Neural cell (in vitro differentiated cells): ENCODE measurements at regions not wholly inside any gene's neighbourhood (a gene's known extent, or its start where the extent isn't known, plus 50 kb on each side); places are given as distances from the start of the nearest gene placed in this dataset.

Experiments used
- H2AFZ ChIP-seq: fragments of 200-600, 300-800 bp; sonication (generic), shearing (Covaris generic); 2 replicates; pipeline ENCODE4 v1.6.0; 2014; ENCODE audit warnings: low read depth, mild to moderate bottlenecking, antibody characterized with exemption, low read length, moderate library complexity
- H3F3A ChIP-seq: fragments of 200-600 bp; shearing (Covaris generic); 2 replicates; pipeline ENCODE4 v1.6.1; 2016; ENCODE audit warnings: mild to moderate bottlenecking, moderate library complexity, mixed read lengths, antibody characterized with exemption, low read length; ENCODE audit not compliant: insufficient read depth, poor library complexity, severe bottlenecking
- H3K27ac ChIP-seq: fragments of 200-600, 300-800 bp; sonication (generic), shearing (Covaris generic); 2 replicates; pipeline ENCODE4 v1.5.1; 2014; ENCODE audit warnings: mild to moderate bottlenecking, low read length, moderate library complexity
- H3K27me3 ChIP-seq: fragments of 300-800, 200-600 bp; sonication (generic), shearing (Covaris generic); 2 replicates; pipeline ENCODE4 v1.6.0; 2014; ENCODE audit warnings: mild to moderate bottlenecking, low read depth, low read length, moderate library complexity; ENCODE audit not compliant: insufficient read depth
- H3K36me3 ChIP-seq: fragments of 300-800, 200-600 bp; sonication (generic), shearing (Covaris generic); 2 replicates; pipeline ENCODE4 v1.5.1; 2014; ENCODE audit warnings: mild to moderate bottlenecking, antibody characterized with exemption, low read length, moderate library complexity; ENCODE audit not compliant: insufficient read depth
- H3K4me2 ChIP-seq: fragments of 300-800, 200-600 bp; sonication (generic), shearing (Covaris generic); 2 replicates; pipeline ENCODE4 v1.6.0; 2014; ENCODE audit warnings: mild to moderate bottlenecking, low read length
- H3K4me3 ChIP-seq: fragments of 300-800, 200-600 bp; sonication (generic), shearing (Covaris generic); 2 replicates; pipeline ENCODE4 v1.5.1; 2014; ENCODE audit warnings: mild to moderate bottlenecking, low read length, moderate library complexity
- H3K79me2 ChIP-seq: fragments of 200-600 bp; shearing (Covaris generic); replicated peaks from 2 replicates; pipeline ENCODE4 v1.6.0; 2014; ENCODE audit warnings: mild to moderate bottlenecking, low read length, moderate library complexity; ENCODE audit not compliant: insufficient read depth
- H3K9ac ChIP-seq: fragments of 300-800, 200-600 bp; sonication (generic), shearing (Covaris generic); 2 replicates; pipeline ENCODE4 v1.6.1; 2016; ENCODE audit warnings: mild to moderate bottlenecking, low read length, mixed read lengths
- H3K9me2 ChIP-seq: fragments of 200-600 bp; shearing (Covaris generic); 2 replicates; pipeline ENCODE4 v1.6.1; 2016; ENCODE audit warnings: mild to moderate bottlenecking, low read length, mixed read lengths; ENCODE audit not compliant: insufficient read depth
- H3K9me3 ChIP-seq: fragments of 200-600, 300-800 bp; sonication (generic), shearing (Covaris generic); 2 replicates; pipeline ENCODE4 v1.6.1; 2016; ENCODE audit warnings: mild to moderate bottlenecking, mixed run types, low read length, moderate library complexity, mixed read lengths
- H4K20me1 ChIP-seq: fragments of 200-600 bp; shearing (Covaris generic); 2 replicates; pipeline ENCODE4 v1.6.1; 2016; ENCODE audit warnings: mild to moderate bottlenecking, mixed run types; ENCODE audit not compliant: insufficient read depth
- EP300 ChIP-seq: fragments of 450-650 bp; conservative IDR thresholded peaks from 2 replicates; pipeline ENCODE4 v1.6.1; 2014; ENCODE audit warnings: antibody characterized with exemption, mild to moderate bottlenecking, moderate library complexity; ENCODE audit not compliant: poor library complexity, severe bottlenecking
- EZH2 ChIP-seq: fragments of 200-600, 300-800 bp; shearing (Covaris generic), sonication (generic); IDR thresholded peaks from 2 replicates; pipeline ENCODE4 v1.6.1; 2014; ENCODE audit warnings: antibody characterized with exemption, low read length, borderline replicate concordance, mild to moderate bottlenecking; ENCODE audit not compliant: insufficient read depth, poor library complexity, severe bottlenecking
- MXI1 ChIP-seq: fragments of 450-650 bp; conservative IDR thresholded peaks from 2 replicates; pipeline ENCODE4 v1.6.1; 2014; ENCODE audit warnings: antibody characterized with exemption, mild to moderate bottlenecking; ENCODE audit not compliant: poor library complexity, severe bottlenecking
- POLR2AphosphoS5 ChIP-seq: IDR thresholded peaks from 2 replicates; pipeline ENCODE4 v1.6.1; 2012
- RAD21 ChIP-seq: fragments of 450-650 bp; conservative IDR thresholded peaks from 2 replicates; pipeline ENCODE4 v1.6.1; 2014; ENCODE audit warnings: antibody characterized with exemption, mild to moderate bottlenecking, moderate library complexity
- SMC3 ChIP-seq: fragments of 450-650 bp; conservative IDR thresholded peaks from 2 replicates; pipeline ENCODE4 v1.6.1; 2014; ENCODE audit warnings: antibody characterized with exemption, mild to moderate bottlenecking, moderate library complexity; ENCODE audit not compliant: poor library complexity
- TAF1 ChIP-seq: IDR thresholded peaks from 2 replicates; pipeline ENCODE4 v1.6.1; 2012; ENCODE audit warnings: low read depth
- TF ChIP-seq, protein P1 (sequence below): IDR thresholded peaks from 2 replicates; pipeline ENCODE4 v1.6.1; 2012; ENCODE audit warnings: borderline replicate concordance
- TF ChIP-seq, protein P2 (sequence below): fragments of 450-650 bp; IDR thresholded peaks from 2 replicates; pipeline ENCODE4 v1.5.1; 2014; ENCODE audit warnings: antibody characterized with exemption, mild to moderate bottlenecking, moderate library complexity; ENCODE audit not compliant: poor library complexity, severe bottlenecking

DNA sequence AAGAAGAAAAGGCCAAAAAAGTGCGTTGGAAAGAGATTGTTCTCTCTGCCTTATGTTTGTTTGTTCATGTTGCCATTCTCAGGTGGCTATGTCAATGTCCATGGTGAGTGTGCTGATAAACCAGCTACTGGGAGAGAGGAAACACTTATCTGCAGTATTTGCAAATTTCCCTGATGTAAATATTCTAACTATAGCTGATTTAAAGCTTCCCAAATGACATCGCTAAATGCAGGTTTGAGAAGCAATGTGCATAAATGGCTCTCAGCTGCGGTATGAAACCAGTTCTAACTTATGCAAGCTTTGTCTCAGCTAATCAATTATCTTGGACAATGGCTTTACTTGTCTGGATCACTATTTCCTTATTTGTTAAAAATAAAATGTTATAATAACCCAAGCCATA lies 312.5 kb upstream of the ANO3 start:
- H3K36me3 ChIP-seq, result no peaks in the 10 kb centered on the region

DNA sequence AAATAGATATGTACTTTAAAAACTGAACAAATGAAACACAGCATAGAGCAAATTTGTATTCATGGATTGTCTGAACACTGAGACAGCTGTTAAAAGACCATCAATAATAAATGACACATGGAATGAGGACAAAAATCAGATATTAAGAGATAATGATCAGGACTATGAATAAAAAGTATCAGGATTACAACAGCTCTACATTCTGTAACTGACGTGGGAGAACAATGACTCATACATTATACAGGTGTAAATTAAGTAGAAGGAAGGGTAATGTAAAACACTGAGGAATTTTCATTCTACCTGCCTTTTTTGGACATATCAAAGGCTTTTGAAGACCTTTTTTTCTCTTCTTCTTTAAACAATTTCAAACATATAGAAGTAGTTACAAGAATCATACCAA lies 310.9 kb upstream of the ANO3 start:
- Histone ChIP-seq H3K79me2 (no peaks in the 10 kb centered on the region), H3K9ac (peak overlapping the region; percentile 23), H3K36me3 (no peaks in the 10 kb centered on the region), H3K9me2 (no peaks in the 10 kb centered on the region), H3K4me2 (peak overlapping the region; percentile 23), H4K20me1 (no peaks in the 10 kb centered on the region), H3K27ac (peak overlapping the region; percentile 83), H3F3A (peaks cover 5% of the 10 kb centered on the region), H3K27me3 (no peaks in the 10 kb centered on the region), H3K9me3 (no peaks in the 10 kb centered on the region), H3K4me3 (no peak overlapping the region), H2AFZ (no peak overlapping the region)
- peak; percentile 67 for TF ChIP-seq EP300
- no peak for TF ChIP-seq SMC3

More for the DNA sequence above, 312.5 kb upstream of the ANO3 start:
- TF ChIP-seq EZH2, result no peak
- H3K4me2 ChIP-seq, result no peak overlapping the region
- no peak overlapping the region for H3K9ac ChIP-seq
- no peak overlapping the region for H2AFZ ChIP-seq
- no peaks in the 10 kb centered on the region for H4K20me1 ChIP-seq
- no peaks in the 10 kb centered on the region for H3K79me2 ChIP-seq
- H3K9me2 ChIP-seq, result no peaks in the 10 kb centered on the region
- no peak overlapping the region for H3K4me3 ChIP-seq
- H3K9me3 ChIP-seq, result no peaks in the 10 kb centered on the region
- H3K27ac ChIP-seq, result peak overlapping the region; percentile 83
- H3F3A ChIP-seq, result peaks cover 5% of the 10 kb centered on the region
- no peaks in the 10 kb centered on the region for H3K27me3 ChIP-seq

DNA sequence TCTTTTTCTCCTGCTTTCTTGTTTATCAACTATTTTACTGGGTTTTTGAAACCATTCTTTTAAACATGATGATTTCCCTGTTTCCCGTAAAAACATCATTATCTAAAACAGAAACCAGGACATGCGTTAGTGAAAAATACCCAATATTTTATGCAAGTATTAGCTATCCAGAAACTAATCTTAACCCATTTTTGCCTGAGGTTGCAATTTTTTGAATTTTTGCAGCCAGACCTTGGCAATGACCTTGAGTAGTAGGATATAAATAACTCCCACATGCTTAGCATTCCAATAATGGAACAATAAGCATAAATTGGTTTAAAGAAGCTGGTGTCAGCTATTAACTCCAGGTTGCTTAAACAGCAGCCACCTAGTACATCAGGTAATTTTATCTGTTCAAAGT lies 308.9 kb upstream of the ANO3 start:
- Histone ChIP-seq H3K27ac (peak overlapping the region; percentile 83), H3F3A (peaks cover 5% of the 10 kb centered on the region), H3K9me2 (no peaks in the 10 kb centered on the region), H4K20me1 (no peaks in the 10 kb centered on the region), H3K27me3 (no peaks in the 10 kb centered on the region), H3K79me2 (no peaks in the 10 kb centered on the region), H3K9ac (no peak overlapping the region), H2AFZ (no peak overlapping the region), H3K9me3 (no peaks in the 10 kb centered on the region), H3K4me3 (no peak overlapping the region), H3K36me3 (no peaks in the 10 kb centered on the region), H3K4me2 (no peak overlapping the region)
- TF ChIP-seq EP300 (no peak), TAF1 (no peak), POLR2AphosphoS5 (no peak), EZH2 (no peak), SMC3 (no peak), RAD21 (no peak), MXI1 (no peak)
- TF ChIP-seq, protein P1, sequence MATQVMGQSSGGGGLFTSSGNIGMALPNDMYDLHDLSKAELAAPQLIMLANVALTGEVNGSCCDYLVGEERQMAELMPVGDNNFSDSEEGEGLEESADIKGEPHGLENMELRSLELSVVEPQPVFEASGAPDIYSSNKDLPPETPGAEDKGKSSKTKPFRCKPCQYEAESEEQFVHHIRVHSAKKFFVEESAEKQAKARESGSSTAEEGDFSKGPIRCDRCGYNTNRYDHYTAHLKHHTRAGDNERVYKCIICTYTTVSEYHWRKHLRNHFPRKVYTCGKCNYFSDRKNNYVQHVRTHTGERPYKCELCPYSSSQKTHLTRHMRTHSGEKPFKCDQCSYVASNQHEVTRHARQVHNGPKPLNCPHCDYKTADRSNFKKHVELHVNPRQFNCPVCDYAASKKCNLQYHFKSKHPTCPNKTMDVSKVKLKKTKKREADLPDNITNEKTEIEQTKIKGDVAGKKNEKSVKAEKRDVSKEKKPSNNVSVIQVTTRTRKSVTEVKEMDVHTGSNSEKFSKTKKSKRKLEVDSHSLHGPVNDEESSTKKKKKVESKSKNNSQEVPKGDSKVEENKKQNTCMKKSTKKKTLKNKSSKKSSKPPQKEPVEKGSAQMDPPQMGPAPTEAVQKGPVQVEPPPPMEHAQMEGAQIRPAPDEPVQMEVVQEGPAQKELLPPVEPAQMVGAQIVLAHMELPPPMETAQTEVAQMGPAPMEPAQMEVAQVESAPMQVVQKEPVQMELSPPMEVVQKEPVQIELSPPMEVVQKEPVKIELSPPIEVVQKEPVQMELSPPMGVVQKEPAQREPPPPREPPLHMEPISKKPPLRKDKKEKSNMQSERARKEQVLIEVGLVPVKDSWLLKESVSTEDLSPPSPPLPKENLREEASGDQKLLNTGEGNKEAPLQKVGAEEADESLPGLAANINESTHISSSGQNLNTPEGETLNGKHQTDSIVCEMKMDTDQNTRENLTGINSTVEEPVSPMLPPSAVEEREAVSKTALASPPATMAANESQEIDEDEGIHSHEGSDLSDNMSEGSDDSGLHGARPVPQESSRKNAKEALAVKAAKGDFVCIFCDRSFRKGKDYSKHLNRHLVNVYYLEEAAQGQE, result no peak
- TF ChIP-seq, protein P2, sequence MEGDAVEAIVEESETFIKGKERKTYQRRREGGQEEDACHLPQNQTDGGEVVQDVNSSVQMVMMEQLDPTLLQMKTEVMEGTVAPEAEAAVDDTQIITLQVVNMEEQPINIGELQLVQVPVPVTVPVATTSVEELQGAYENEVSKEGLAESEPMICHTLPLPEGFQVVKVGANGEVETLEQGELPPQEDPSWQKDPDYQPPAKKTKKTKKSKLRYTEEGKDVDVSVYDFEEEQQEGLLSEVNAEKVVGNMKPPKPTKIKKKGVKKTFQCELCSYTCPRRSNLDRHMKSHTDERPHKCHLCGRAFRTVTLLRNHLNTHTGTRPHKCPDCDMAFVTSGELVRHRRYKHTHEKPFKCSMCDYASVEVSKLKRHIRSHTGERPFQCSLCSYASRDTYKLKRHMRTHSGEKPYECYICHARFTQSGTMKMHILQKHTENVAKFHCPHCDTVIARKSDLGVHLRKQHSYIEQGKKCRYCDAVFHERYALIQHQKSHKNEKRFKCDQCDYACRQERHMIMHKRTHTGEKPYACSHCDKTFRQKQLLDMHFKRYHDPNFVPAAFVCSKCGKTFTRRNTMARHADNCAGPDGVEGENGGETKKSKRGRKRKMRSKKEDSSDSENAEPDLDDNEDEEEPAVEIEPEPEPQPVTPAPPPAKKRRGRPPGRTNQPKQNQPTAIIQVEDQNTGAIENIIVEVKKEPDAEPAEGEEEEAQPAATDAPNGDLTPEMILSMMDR, result no peak
